GM12878 (cell line): ENCODE measurements at regions not wholly inside any gene's neighbourhood (a gene's known extent, or its start where the extent isn't known, plus 50 kb on each side); places are given as distances from the start of the nearest gene placed in this dataset.

Experiments used
- ATAC-seq: fragments of 200-7000 bp; cut with Tn5 transposase; 3 replicates; pipeline ENCODE4 v1.9.1; 2020; ENCODE audit warnings: mild to moderate bottlenecking, moderate library complexity
- BruUV-seq: library from RNA; stranded (reverse); fragments of 400-500 nt; replicated peaks from 2 replicates; lab custom pipeline; 2021; lab: Mats Ljungman, UMichigan
- CTCF ChIA-PET: fragments of 300-600 bp; sonication (Branson Sonifier 250); formaldehyde crosslinking; extraction: SDS; loops from one replicate; lab custom pipeline; 2021; ENCODE audit warnings: inconsistent platforms; lab: Yijun Ruan, JAX
- POLR2A ChIA-PET: fragments of 350-600 bp; formaldehyde crosslinking; extraction: SDS; loops from one replicate; lab custom pipeline; 2021; ENCODE audit warnings: inconsistent platforms; lab: Charles Lee
- RAD21 ChIA-PET: fragments of 300-600 bp; sonication (Branson Sonifier 250); formaldehyde crosslinking; loops from one replicate; lab custom pipeline; 2023; ENCODE audit warnings: antibody characterized with exemption; ENCODE audit not compliant: unreplicated experiment; lab: Charles Lee
- SMC1A ChIA-PET: fragments of 300-600 bp; sonication (Branson Sonifier 250); formaldehyde crosslinking; loops from one replicate; lab custom pipeline; 2023; ENCODE audit not compliant: unreplicated experiment, uncharacterized antibody; lab: Charles Lee
- DNase-seq: peaks from one replicate; pipeline ENCODE4 v3.0.0-alpha.2; 2011; ENCODE audit warnings: low read depth, low spot score
- FAIRE-seq: peaks from 3 replicates; lab custom pipeline; 2011; peaks lifted over from hg19 to GRCh38; lab: Jason Lieb, UNC
- H2AFZ ChIP-seq: 2 replicates; pipeline ENCODE4 v1.6.0; 2011; ENCODE audit warnings: low read depth, low read length, control low read depth; ENCODE audit not compliant: control insufficient read depth
- H3K27ac ChIP-seq: 2 replicates; pipeline ENCODE4 v1.5.1; 2011; ENCODE audit warnings: control low read depth; ENCODE audit not compliant: control insufficient read depth, insufficient read depth
- H3K27me3 ChIP-seq, 2 experiments: replicated peaks in 1 of 2; 2 replicates each; pipeline versions ENCODE4 v1.6.0 to v1.6.1; 2011; ENCODE audit warnings: low read length in 1 of 2; ENCODE audit not compliant: control insufficient read depth in 2 of 2, insufficient read depth in 2 of 2
- H3K36me3 ChIP-seq, 2 experiments: 2 replicates each; pipeline ENCODE4 v1.5.1; 2011; ENCODE audit warnings: low read length in 1 of 2; ENCODE audit not compliant: control insufficient read depth in 2 of 2, insufficient read depth in 2 of 2
- H3K4me1 ChIP-seq: 2 replicates; pipeline ENCODE4 v1.6.1; 2011; ENCODE audit warnings: mild to moderate bottlenecking, low read length, moderate library complexity, mixed read lengths; ENCODE audit not compliant: control insufficient read depth, insufficient read depth
- H3K4me2 ChIP-seq: 2 replicates; pipeline ENCODE4 v1.6.0; 2011; ENCODE audit warnings: control low read depth; ENCODE audit not compliant: control insufficient read depth, insufficient read depth
- H3K4me3 ChIP-seq: fragments of 200-600 bp; sonication (generic); 2 replicates; pipeline ENCODE4 v1.5.1; 2016
- H3K79me2 ChIP-seq: 2 replicates; pipeline ENCODE4 v1.6.0; 2011; ENCODE audit warnings: low read length; ENCODE audit not compliant: control insufficient read depth, insufficient read depth
- H3K9ac ChIP-seq: 2 replicates; pipeline ENCODE4 v1.8.0; 2011; ENCODE audit warnings: low read length, control low read depth, mixed read lengths; ENCODE audit not compliant: control insufficient read depth, insufficient read depth
- H3K9me3 ChIP-seq: replicated peaks from 3 replicates; pipeline ENCODE4 v1.5.1; 2011; ENCODE audit warnings: mild to moderate bottlenecking, low read length; ENCODE audit not compliant: control insufficient read depth, insufficient read depth
- H4K20me1 ChIP-seq: 2 replicates; pipeline ENCODE4 v1.6.0; 2011; ENCODE audit not compliant: control insufficient read depth, insufficient read depth
- EGR1 ChIP-seq, 2 experiments: IDR thresholded peaks; 1 replicate in 1 of 2; 2 replicates in 1 of 2; pipeline ENCODE4 v1.6.1; 2011 to 2012; ENCODE audit warnings: low read depth in 2 of 2, low read length in 2 of 2, borderline replicate concordance in 1 of 2, mild to moderate bottlenecking in 1 of 2, moderate library complexity in 1 of 2
- HCFC1 ChIP-seq: fragments of 150-350 bp; IDR thresholded peaks from 2 replicates; pipeline ENCODE4 v1.6.1; 2014; ENCODE audit warnings: low read length
- MTA2 ChIP-seq: fragments of 450-650 bp; IDR thresholded peaks from 2 replicates; pipeline ENCODE4 v1.6.1; 2016; ENCODE audit warnings: low read depth, mild to moderate bottlenecking, moderate library complexity
- RAD21 ChIP-seq: IDR thresholded peaks from 2 replicates; pipeline ENCODE4 v1.6.1; 2011; ENCODE audit warnings: mild to moderate bottlenecking, low read depth, low read length, moderate library complexity; ENCODE audit not compliant: insufficient read depth
- SMC3 ChIP-seq: IDR thresholded peaks from 2 replicates; pipeline ENCODE4 v1.6.1; 2011; ENCODE audit warnings: low read length, improper control_type of control experiment, borderline replicate concordance
- WGBS: methylation state at CpG from one replicate; pipeline ENCODE4 v1.1.6; 2016; ENCODE audit warnings: low lambda C conversion rate; ENCODE audit not compliant: insufficient replicate concordance, insufficient coverage; ENCODE audit errors: missing lambda C conversion rate; 5-methylcytosine and 5-hydroxymethylcytosine counted together
- in situ Hi-C: fragments of 300-500 bp; cut with MboI; formaldehyde crosslinking; loops from 9 replicates; pipeline ENCODE4 v1.14.3; 2018; ENCODE audit warnings: mixed read lengths
- intact Hi-C: fragments of 100-400 bp; cut with micrococcal nuclease; formaldehyde crosslinking; loops from one replicate; pipeline ENCODE4 v1.14.2; 2022; ENCODE audit not compliant: unreplicated experiment
- TF ChIP-seq, protein P1 (sequence below), 3 experiments: IDR thresholded peaks in 2 of 3; conservative IDR thresholded peaks in 1 of 3; 2 replicates each; pipeline ENCODE4 v1.5.1; 2011; ENCODE audit warnings: low read depth in 3 of 3, low read length in 3 of 3, mild to moderate bottlenecking in 3 of 3, control low read depth in 2 of 3, moderate library complexity in 2 of 3, inconsistent platforms in 1 of 3, mixed read lengths in 1 of 3; ENCODE audit not compliant: control insufficient read depth in 2 of 3, insufficient read depth in 1 of 3; ENCODE audit errors: extremely low read depth in 1 of 3
- TF ChIP-seq, protein P2 (sequence below): fragments of 450-650 bp; IDR thresholded peaks from 2 replicates; pipeline ENCODE4 v1.6.1; 2017; ENCODE audit warnings: borderline replicate concordance
- TF ChIP-seq, protein P3 (sequence below): IDR thresholded peaks from 2 replicates; pipeline ENCODE4 v1.6.1; 2011; ENCODE audit warnings: borderline replicate concordance, low read depth, mild to moderate bottlenecking, moderate library complexity, mixed read lengths, low read length; ENCODE audit not compliant: insufficient read depth; ENCODE audit errors: extremely low read length
- TF ChIP-seq, protein P4 (sequence below): fragments of 450-650 bp; IDR thresholded peaks from 2 replicates; pipeline ENCODE4 v1.6.1; 2017; ENCODE audit warnings: mild to moderate bottlenecking, low read depth, inconsistent platforms; ENCODE audit not compliant: poor library complexity, severe bottlenecking

DNA sequence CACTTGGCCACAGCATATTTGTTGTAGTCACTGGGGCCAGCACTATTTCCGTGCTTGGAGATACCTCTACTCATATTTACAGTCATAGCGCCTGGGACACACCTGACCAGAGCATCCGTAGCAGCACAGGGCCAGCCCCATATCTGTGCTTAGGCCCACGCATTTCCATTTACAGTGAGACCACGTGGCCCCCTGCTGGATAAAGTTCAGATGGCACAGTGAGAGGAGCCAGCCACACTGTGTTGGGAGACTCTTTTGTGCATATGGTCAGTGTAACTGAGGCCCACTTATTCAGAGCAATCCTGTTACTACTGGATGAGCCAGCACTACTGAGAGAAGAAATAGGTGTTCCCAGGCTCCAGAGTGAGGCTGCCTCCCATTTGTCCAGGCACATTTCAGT is 455.3 kb downstream of the REEP3 start:
- Histone ChIP-seq H3K9me3 (no peaks in the 10 kb centered on the region), H3K79me2 (no peaks in the 10 kb centered on the region), H3K4me3 (no peak overlapping the region), H3K9ac (no peak overlapping the region), H3K4me1 (no peaks in the 10 kb centered on the region; the same call in 1 of the 2 replicates), H4K20me1 (no peaks in the 10 kb centered on the region), H3K27ac (no peak overlapping the region), H3K27me3 (no peaks in the 10 kb centered on the region), H3K36me3 (no peaks in the 10 kb centered on the region), H2AFZ (no peak overlapping the region), H3K4me2 (no peak overlapping the region)
- TF ChIP-seq RAD21 = peak; percentile 63
- TF ChIP-seq, protein P1, sequence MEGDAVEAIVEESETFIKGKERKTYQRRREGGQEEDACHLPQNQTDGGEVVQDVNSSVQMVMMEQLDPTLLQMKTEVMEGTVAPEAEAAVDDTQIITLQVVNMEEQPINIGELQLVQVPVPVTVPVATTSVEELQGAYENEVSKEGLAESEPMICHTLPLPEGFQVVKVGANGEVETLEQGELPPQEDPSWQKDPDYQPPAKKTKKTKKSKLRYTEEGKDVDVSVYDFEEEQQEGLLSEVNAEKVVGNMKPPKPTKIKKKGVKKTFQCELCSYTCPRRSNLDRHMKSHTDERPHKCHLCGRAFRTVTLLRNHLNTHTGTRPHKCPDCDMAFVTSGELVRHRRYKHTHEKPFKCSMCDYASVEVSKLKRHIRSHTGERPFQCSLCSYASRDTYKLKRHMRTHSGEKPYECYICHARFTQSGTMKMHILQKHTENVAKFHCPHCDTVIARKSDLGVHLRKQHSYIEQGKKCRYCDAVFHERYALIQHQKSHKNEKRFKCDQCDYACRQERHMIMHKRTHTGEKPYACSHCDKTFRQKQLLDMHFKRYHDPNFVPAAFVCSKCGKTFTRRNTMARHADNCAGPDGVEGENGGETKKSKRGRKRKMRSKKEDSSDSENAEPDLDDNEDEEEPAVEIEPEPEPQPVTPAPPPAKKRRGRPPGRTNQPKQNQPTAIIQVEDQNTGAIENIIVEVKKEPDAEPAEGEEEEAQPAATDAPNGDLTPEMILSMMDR (IDR thresholded peaks at IDR 0.05 in 2 of 3, conservative IDR thresholded peaks at IDR 0.05 in 1 of 3; ENCODE audit: control insufficient read depth in 2 of 3, extremely low read depth in 1 of 3, insufficient read depth in 1 of 3, low read depth in 3 of 3, low read length in 3 of 3) = peak; percentile 57 to 77 (median 76)
- peak; percentile 43; the same call in 1 of the 2 replicates for TF ChIP-seq SMC3
- TF ChIP-seq, protein P2, sequence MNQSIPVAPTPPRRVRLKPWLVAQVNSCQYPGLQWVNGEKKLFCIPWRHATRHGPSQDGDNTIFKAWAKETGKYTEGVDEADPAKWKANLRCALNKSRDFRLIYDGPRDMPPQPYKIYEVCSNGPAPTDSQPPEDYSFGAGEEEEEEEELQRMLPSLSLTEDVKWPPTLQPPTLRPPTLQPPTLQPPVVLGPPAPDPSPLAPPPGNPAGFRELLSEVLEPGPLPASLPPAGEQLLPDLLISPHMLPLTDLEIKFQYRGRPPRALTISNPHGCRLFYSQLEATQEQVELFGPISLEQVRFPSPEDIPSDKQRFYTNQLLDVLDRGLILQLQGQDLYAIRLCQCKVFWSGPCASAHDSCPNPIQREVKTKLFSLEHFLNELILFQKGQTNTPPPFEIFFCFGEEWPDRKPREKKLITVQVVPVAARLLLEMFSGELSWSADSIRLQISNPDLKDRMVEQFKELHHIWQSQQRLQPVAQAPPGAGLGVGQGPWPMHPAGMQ = no peak
- TF ChIP-seq, protein P3, sequence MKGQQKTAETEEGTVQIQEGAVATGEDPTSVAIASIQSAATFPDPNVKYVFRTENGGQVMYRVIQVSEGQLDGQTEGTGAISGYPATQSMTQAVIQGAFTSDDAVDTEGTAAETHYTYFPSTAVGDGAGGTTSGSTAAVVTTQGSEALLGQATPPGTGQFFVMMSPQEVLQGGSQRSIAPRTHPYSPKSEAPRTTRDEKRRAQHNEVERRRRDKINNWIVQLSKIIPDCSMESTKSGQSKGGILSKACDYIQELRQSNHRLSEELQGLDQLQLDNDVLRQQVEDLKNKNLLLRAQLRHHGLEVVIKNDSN = peak; percentile 45
- TF ChIP-seq MTA2 = no peak
- peak in 1 of 2 experiments; percentile 61; a peak in 1 of 3 replicates for TF ChIP-seq EGR1 (IDR thresholded peaks at IDR 0.05; ENCODE audit: borderline replicate concordance in 1 of 2, low read depth in 2 of 2, low read length in 2 of 2)
- TF ChIP-seq, protein P4, sequence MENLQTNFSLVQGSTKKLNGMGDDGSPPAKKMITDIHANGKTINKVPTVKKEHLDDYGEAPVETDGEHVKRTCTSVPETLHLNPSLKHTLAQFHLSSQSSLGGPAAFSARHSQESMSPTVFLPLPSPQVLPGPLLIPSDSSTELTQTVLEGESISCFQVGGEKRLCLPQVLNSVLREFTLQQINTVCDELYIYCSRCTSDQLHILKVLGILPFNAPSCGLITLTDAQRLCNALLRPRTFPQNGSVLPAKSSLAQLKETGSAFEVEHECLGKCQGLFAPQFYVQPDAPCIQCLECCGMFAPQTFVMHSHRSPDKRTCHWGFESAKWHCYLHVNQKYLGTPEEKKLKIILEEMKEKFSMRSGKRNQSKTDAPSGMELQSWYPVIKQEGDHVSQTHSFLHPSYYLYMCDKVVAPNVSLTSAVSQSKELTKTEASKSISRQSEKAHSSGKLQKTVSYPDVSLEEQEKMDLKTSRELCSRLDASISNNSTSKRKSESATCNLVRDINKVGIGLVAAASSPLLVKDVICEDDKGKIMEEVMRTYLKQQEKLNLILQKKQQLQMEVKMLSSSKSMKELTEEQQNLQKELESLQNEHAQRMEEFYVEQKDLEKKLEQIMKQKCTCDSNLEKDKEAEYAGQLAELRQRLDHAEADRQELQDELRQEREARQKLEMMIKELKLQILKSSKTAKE = no peak
- TF ChIP-seq HCFC1 = no peak
- FAIRE-seq (peak; percentile 92), ATAC-seq (peak; percentile 99), DNase-seq (no peak)
- ChIA-PET CTCF (interaction anchor here (0.7 to 2.9 kb wide), 14 partner anchors 9 to 127 kb away, joined by 3 to 53 read pairs (median 6); no protein-coding TSS in a partner anchor), SMC1A (interaction anchor here (1.0 to 1.6 kb wide), 6 partner anchors 10 to 110 kb away, joined by 3 to 11 read pairs (median 5); no protein-coding TSS in a partner anchor), RAD21 (interaction anchor here (1.7 kb wide), 2 partner anchors 63 to 110 kb away, joined by 8 to 10 read pairs; no protein-coding TSS in a partner anchor), POLR2A (no interaction called here)
- intact Hi-C loops (loop anchor here (1.0 to 5.0 kb wide), 2 partner anchors 41 to 79 kb away; no protein-coding TSS in a partner anchor), in situ Hi-C loops (loop anchor here (5.0 kb wide), 1 partner anchor 104 kb away; no protein-coding TSS in a partner anchor)
- 2% methylated on average over 5 of the region's 5 CpGs for WGBS
- no TSS peak for BruUV-seq
